WERI-Rb-1 (cell line): ENCODE measurements at regions not wholly inside any gene's neighbourhood (a gene's known extent, or its start where the extent isn't known, plus 50 kb on each side); places are given as distances from the start of the nearest gene placed in this dataset.

Experiments
- DNase-seq: peaks from one replicate; pipeline ENCODE4 v3.0.0-alpha.2; 2020
- H3K27ac ChIP-seq: fragments of 250-450 bp; sonication (Bioruptor Pico); 2 replicates; pipeline ENCODE4 v1.5.1; 2020; ENCODE audit warnings: mild to moderate bottlenecking, moderate library complexity
- H3K27me3 ChIP-seq: fragments of 250-450 bp; sonication (Bioruptor Pico); 2 replicates; pipeline ENCODE4 v1.5.1; 2021; ENCODE audit warnings: mild to moderate bottlenecking, low read depth, moderate library complexity; ENCODE audit not compliant: insufficient read depth, severe bottlenecking
- H3K36me3 ChIP-seq: fragments of 250-450 bp; sonication (Bioruptor Pico); 2 replicates; pipeline ENCODE4 v1.5.1; 2020; ENCODE audit warnings: mild to moderate bottlenecking, moderate library complexity
- H3K4me3 ChIP-seq: 2 replicates; pipeline ENCODE4 v1.5.1; 2011; ENCODE audit warnings: low read depth, mild to moderate bottlenecking, control low read depth, low read length
- H3K9me3 ChIP-seq: fragments of 250-450 bp; sonication (Bioruptor Pico); 2 replicates; pipeline ENCODE4 v1.5.1; 2021; ENCODE audit warnings: mild to moderate bottlenecking, moderate library complexity; ENCODE audit not compliant: severe bottlenecking
- TF ChIP-seq, protein P1 (sequence below): IDR thresholded peaks from 2 replicates; pipeline ENCODE4 v1.5.1; 2011; ENCODE audit warnings: low read depth, mild to moderate bottlenecking, control low read depth, inconsistent platforms, low read length

DNA sequence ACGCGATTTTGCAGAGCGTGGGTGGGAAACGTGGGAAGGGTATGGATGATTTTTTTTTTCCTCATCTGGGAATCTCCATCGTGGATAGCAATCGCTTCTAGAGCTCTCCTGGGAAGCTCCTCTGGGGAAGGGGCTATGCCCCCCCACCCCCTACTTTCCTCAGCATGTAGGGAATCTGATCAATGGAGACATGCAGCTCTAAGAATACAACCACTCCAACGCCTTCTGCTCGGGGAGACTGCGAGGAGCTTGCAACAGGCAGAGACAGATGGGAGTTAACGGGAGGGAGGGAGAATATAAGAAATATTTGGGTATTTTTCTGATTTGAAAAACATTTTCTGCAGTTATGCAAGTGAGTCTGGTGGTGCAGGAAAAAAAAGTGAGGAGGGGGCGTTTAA, 104.6 kb upstream of the HSD17B12 start:
- peak overlapping the region; percentile 59 for H3K4me3 ChIP-seq
- peaks cover 71% of the 10 kb centered on the region for H3K27me3 ChIP-seq
- no peaks in the 10 kb centered on the region for H3K9me3 ChIP-seq
- no peaks in the 10 kb centered on the region for H3K36me3 ChIP-seq
- H3K27ac ChIP-seq, result no peak overlapping the region
- DNase-seq, result no peak
- TF ChIP-seq, protein P1, sequence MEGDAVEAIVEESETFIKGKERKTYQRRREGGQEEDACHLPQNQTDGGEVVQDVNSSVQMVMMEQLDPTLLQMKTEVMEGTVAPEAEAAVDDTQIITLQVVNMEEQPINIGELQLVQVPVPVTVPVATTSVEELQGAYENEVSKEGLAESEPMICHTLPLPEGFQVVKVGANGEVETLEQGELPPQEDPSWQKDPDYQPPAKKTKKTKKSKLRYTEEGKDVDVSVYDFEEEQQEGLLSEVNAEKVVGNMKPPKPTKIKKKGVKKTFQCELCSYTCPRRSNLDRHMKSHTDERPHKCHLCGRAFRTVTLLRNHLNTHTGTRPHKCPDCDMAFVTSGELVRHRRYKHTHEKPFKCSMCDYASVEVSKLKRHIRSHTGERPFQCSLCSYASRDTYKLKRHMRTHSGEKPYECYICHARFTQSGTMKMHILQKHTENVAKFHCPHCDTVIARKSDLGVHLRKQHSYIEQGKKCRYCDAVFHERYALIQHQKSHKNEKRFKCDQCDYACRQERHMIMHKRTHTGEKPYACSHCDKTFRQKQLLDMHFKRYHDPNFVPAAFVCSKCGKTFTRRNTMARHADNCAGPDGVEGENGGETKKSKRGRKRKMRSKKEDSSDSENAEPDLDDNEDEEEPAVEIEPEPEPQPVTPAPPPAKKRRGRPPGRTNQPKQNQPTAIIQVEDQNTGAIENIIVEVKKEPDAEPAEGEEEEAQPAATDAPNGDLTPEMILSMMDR, result no peak

DNA sequence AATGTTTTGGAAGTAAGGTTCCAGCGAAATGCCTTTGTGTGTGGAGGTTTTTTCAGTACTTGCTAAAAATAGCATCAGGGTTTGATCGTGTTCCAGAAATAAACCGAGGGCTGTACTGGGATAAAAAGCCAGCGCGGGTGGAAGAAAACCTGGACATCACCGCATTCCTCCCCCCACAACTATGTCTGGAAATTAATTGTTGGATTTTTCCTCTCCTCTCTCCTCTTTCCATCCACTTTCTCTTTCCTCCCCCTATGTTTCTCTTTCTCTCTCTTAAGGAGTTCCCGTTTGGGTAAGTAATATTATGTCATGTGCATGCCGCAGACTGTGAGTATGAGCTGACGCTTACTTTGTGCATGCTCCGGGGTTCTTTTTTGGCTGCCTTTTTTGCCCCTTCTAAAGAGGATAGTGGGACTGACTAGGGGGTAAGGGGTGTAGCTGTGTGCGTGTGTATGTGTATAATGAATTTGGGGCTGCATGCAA, 104.2 kb upstream of the HSD17B12 start:
- H3K36me3 ChIP-seq, result no peaks in the 10 kb centered on the region
- peak overlapping the region; percentile 59 for H3K4me3 ChIP-seq
- H3K27me3 ChIP-seq, result peaks cover 76% of the 10 kb centered on the region
- TF ChIP-seq, protein P1, result no peak
- H3K9me3 ChIP-seq, result no peaks in the 10 kb centered on the region
- DNase-seq, result no peak
- no peak overlapping the region for H3K27ac ChIP-seq

DNA sequence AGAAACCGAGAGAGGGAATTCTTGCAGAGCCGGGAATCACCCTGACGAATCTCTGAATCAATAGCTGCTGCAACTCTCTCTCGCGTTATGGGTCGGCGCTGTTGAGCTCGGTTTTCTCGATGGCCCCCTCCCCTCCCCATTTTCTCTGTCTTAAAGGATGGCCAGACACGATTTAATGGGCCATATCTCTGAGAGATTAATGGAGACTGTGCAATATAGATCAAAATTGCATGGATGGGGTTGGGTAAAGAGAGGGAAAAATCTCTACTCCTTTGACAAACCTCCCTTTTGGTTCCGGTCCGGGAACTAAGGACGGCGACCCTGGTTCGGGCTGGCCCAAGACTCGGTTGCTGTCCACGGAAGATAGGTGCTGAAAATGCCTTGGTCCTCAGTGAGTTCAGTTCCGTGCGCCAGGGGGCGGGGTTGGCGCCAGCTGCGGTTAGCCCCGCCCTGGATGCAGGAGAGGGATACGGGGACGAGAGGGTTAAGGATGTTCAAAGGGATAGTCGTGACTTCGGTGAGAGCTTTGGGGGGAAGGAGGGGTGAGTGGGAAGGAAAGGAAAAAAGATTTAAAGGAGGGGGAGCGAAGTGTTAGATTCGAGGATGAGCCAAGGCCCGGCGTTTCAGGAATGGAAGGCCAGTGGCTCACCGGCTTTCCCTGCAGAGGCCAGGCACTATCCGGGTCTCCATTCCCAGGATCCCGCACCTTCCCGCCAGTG, 103.6 kb upstream of the HSD17B12 start:
- no peaks in the 10 kb centered on the region for H3K36me3 ChIP-seq
- H3K4me3 ChIP-seq, result peak overlapping the region; percentile 59
- H3K27me3 ChIP-seq, result peaks cover 82% of the 10 kb centered on the region
- DNase-seq, result peak; percentile 42
- TF ChIP-seq, protein P1, result peak; percentile 57
- H3K27ac ChIP-seq, result no peak overlapping the region
- H3K9me3 ChIP-seq, result no peaks in the 10 kb centered on the region

DNA sequence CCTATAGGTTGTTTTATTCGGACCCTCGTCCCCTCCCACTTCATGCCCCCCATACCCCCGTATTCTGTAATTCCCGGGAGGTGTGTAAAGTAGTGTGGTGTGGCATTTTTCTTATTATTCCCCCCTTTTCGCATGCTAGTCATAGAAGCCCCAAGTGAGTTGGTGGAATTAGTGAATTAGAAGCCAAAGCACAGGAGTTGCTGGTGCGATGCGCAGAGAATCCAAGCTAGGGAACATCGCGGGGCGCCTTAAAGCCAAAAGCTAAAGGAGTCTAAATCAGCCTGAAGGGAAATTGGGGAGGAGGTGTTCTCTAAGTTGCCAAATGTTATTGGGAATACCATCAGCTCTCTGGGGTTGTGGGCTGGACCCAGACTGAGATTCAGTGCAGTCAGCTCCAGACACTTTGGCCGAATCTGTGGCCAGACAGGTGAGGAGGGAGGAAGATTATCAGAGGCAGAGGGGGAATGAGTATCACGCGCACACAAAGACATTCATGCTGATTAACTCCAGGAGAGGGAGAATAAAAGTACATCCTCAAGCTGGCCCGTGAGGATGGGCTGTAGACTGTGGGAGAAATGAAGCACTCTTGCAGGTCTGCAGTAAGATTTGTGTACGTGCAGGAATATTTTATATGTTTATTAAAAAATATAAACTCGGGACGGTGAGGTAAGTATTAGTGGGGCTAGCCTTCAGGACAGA, 102.8 kb upstream of the HSD17B12 start:
- H3K27ac ChIP-seq, result no peak overlapping the region
- TF ChIP-seq, protein P1, result no peak
- no peaks in the 10 kb centered on the region for H3K9me3 ChIP-seq
- no peaks in the 10 kb centered on the region for H3K36me3 ChIP-seq
- DNase-seq, result no peak
- H3K27me3 ChIP-seq, result peaks cover 86% of the 10 kb centered on the region
- no peak overlapping the region for H3K4me3 ChIP-seq

DNA sequence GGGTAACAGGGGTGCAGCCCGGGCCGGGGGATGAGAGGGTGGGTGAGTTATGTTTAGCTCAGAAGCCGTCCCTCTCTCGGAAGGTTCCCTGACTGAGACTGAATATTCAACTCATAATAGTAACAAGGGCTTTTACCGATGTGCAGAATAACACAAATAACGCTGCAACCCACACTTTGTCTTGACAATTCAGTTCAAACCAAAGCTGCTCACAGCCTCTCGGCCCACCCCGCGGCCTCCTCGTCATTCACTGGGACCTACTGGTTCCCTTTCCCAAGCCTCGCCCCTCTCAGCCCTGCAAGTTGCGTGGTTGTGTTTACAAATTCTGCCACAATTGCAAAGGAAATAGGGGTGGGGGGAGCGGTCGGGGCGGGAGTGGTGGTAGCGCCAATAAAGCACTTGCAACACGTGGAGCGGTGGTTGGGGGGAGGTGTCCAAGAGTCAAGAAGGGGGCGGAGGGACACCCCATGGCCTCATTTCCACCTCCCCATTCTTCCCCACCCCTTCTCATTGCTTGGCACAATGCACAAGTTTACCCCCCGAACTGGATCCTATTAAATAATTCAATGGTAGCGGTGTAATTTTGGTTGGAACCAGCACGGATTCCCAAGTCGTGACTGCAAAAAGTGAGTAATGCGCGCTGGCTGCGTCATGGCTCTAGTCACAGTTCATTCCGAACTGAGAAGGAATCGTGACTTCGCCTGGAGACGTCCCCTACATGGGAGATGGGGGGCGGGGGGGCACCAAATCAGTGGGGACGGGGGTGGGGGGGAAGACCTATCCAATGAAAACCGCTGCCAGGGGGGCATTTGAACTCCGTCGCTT, 102.0 kb upstream of the HSD17B12 start:
- no peak for DNase-seq
- H3K27me3 ChIP-seq, result peaks cover 91% of the 10 kb centered on the region

More for the DNA sequence above, 102.0 kb upstream of the HSD17B12 start:
- Histone ChIP-seq H3K36me3 (no peaks in the 10 kb centered on the region), H3K27ac (no peak overlapping the region), H3K4me3 (peak overlapping the region; percentile 45), H3K9me3 (no peaks in the 10 kb centered on the region)
- TF ChIP-seq, protein P1, result no peak
